Erythroblast (primary cell): ENCODE measurements at regions not wholly inside any gene's neighbourhood (a gene's known extent, or its start where the extent isn't known, plus 50 kb on each side); places are given as distances from the start of the nearest gene placed in this dataset.

Source experiments
- GATA1 ChIP-seq: IDR thresholded peaks from 2 replicates; pipeline ENCODE4 v1.6.1; 2011; ENCODE audit warnings: low read depth, mild to moderate bottlenecking, control low read depth, low read length, moderate library complexity
- POLR2A ChIP-seq: IDR thresholded peaks from 2 replicates; pipeline ENCODE4 v1.6.1; 2011; ENCODE audit warnings: mild to moderate bottlenecking, low read length

- TF ChIP-seq POLR2A = no peak
- TF ChIP-seq GATA1 = no peak
These were observed 415.7 kb upstream of the MYT1L start for GRCh38 chr2:2746731-2747130.
